CD1c-positive myeloid dendritic cell (primary cell): ENCODE measurements at regions not wholly inside any gene's neighbourhood (a gene's known extent, or its start where the extent isn't known, plus 50 kb on each side); places are given as distances from the start of the nearest gene placed in this dataset.

Source experiments
- DNase-seq: peaks from one replicate; pipeline ENCODE4 v3.0.0-alpha.2; 2016; ENCODE audit errors: extremely low spot score

DNA sequence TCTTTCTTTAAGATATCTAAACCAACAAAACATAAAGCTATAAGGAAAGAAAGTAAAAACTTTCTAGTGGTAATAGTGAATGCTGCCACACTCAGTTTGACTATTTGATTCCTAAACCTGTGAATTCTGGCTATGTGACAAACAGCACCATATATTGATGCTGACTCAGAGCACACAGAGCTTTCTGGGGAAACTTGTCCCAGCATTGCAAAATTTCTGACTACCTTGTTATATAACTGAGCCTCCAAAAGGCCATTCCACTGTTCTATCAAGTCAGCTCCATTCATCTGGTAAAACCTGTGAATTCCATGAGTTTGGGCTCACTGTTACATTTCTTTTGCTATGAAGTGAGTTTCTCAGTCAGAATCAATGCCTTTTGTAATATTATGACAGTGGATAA is 1229.7 kb downstream of the PCDH18 start:
- no peak for DNase-seq

DNA sequence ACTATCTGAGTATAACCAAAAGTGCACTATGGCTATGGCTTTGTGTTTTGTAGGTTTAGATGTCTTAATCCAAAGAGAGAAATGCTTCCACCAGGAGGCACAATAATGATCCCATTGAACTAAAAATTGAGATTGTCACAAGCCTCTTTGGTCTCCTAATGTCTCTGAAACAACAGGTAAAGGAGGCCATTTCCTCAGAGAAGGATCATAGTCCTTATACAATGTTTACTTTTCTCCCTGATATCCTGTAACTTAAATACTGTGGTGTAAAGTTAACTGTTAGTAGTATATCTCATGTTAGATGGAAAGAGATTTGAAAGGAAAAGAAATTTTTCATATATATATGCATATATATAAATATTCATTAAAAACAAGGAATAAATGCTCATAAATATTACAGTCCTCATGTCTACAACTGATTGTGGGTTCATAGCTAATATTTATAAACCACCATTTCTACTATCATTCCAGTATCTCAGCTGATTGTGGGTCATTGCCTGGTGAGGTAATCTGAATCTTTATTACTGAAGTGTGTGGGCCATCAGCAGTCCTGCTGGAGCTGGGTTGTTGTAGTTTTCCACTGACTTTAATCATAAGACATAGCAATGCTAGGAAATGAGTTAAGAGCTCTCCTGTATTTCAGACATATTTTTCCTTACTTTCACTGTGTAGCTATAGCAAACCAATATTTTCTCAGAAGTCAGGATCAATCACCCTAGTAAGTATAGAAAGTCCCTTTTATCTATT is 1230.4 kb downstream of the PCDH18 start:
- DNase-seq, result no peak

DNA sequence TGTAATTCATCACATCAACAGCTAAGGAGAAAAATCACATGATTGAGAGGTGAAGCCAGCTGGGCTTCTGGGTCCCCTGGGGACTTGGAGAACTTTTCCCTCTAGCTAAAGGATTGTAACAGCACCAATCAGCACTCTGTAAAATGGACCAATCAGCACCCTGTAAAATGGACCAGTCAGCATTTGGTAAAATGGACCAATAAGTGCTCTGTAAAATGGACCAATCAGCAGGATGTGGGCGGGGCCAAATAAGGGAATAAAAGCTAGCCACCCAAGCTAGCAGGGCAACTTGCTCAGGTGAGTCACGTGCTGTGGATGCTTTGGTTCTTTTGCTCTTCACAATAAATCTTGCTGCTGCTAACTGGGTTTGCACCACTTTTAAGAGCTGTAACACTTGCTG is 1248.3 kb downstream of the PCDH18 start:
- no peak for DNase-seq

DNA sequence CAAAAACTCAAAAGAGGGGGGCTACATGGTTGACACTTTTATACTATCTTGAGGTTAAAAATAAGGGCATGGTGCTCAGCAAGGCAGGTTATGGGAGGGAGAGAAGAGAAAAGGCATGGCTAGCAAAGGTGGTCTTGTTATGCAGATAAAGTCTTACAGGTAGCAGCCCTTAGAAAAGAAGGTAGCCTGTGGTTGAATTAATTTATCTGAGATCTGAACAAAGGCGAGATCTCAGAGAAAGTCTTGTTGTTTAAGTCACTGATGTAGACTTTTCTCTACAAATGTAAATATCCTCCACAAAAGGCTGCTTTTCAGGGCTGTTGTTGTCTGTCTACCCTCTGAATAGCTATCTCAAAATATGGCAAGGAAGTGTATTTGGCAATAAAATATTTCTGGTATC is 1250.4 kb downstream of the PCDH18 start:
- DNase-seq, result no peak

DNA sequence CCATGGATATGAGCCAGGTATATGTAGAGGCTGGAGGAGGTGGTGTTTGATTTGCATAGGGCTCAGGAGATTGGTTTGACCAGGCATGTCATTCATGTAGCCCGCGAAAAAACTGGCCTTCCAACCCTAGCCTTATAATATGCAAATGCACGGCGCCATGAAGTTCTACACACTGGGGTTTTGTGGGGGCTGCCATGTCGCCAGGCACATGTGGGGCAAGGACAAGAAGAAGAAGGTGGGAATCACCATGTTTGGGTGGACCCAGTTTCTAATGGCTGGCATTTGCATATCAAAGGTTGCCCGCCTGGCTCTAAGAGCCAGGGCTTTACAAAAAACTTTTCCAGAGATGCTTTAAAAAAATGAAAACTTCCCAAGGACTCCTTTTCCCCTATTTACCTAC is 1251.0 kb downstream of the PCDH18 start:
- DNase-seq, result no peak

DNA sequence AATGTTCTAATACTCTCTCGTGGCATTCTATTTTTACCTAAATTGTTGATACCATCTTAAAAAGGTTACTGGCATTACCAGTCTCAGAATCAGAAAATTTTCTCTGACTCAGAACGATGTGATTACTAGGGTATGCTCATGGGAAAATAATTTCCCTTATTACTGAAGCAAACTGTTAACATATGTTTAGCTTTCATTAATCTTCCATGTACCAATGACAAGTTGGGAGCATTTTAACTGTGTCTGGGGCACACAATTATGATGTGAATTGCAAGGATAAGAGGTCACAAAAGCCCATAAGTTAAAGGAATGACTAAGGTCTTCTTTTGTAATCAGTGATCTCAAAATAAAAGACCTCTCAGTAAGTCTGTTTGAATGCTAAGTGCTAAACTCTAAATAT is 1254.6 kb downstream of the PCDH18 start:
- no peak for DNase-seq

DNA sequence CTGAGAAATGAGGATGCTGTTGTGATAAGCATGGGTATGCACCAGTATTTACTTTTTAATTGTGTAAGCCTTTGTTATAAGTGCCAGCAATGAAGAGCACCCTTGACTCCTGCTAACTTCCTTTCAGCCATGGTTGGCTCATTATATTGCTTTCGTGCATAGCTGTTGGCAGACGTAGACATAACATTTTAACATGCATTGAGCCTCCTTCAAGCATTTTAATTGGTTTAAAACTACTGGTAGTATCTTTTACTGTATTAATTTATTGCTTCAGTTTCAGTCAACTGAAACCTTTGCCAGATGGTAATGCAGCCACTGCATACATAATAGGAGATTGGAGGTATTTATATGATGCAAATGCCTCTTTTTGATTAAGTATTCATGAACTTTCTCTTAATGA is 1285.4 kb downstream of the PCDH18 start:
- DNase-seq, result no peak

DNA sequence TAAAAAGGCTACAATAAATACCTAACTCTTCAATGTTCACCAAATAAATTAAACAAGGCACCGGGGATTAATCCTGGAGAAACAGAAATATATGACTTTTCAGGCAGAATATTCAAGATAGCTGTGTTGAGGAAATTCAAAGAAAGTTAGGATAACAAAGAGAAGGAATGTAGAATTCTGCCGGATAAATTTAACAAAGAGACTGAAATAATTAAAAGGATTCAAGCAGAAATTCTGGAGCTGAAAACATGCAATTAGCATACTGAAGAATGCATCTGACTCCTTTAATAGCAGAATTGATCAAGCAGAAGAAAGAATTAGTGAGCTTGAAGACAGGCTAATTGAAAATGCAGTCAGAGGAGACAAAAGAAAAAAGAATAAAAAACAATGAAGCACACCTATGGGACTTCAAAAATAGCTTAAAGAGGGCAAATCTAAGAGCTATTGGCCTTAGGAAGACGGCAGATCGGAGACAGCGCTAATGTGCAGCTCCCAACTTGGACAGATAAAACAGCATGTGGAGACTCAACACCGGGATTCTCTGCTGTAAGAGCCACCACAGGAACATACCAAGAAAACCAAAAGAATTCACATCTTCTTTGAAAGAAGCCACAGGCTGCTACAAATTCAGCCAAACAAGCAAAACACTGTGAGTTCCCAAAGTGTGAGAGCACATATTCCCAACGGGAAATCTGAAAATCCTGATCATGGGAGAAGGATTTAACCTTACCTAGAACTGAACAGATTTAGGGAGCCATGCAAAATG is 1290.9 kb downstream of the PCDH18 start:
- no peak for DNase-seq

DNA sequence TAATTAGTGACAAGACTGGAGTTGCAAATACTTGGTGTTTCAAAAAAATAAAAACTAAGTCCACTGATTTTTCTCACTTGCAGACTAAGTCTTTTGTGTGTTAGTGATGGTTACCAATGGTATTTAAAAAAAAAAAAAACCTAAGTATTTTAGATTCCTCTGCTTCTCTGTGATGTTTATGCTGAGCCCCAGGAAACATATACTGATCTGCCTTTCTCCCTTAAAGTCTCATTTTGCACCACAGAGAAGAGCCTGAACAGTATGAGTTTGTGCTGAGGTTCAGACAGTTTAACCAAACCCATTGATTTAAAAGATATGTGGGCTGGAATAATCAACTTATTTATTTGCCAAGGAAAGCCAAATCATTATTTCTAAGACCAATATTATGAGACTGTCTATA is 1305.0 kb downstream of the PCDH18 start:
- no peak for DNase-seq

DNA sequence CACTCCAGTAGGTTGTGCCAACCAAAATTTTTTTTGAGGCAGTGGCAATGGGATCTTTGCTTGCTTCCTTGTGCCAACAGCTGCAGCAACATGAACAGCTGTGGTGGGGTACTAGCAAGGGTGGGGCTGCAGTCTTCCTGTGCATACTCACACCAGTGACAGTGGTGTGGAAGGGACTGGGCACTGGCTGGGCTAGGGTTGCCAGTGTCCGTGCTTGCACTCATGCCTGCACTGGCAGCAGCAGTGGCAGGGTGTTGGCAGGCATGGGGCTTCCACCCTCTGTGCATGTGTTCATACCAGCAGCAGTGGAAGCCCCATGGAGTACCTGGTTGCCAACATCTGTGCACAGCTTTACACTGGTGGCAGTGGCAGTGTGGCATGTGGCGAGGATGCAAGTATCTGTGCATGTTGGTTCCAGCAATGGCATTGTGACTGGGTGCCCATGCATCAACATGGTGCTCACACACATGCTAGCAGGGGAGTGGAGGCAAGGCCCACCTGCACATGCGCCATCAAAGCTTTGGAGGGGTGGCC is 1312.6 kb downstream of the PCDH18 start:
- no peak for DNase-seq

DNA sequence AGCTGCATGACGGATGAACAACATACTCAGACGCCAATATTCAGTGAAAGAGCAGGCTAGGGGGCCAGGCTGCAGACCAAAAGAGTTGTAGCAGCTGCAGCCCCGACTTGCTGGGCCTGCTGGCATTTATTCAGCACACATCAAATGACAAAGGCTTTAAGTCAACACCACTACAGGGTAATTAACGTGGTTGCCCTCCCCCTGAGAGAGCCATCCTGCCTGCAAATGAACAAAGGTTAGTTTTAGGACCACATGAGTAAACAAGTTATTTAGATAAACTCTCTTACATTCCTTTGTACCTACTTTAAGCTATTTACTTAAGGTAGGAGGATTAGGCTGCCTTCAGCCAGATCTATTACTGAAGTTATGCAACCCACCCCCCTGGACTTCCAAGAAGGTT is 1329.1 kb downstream of the PCDH18 start:
- DNase-seq, result no peak

DNA sequence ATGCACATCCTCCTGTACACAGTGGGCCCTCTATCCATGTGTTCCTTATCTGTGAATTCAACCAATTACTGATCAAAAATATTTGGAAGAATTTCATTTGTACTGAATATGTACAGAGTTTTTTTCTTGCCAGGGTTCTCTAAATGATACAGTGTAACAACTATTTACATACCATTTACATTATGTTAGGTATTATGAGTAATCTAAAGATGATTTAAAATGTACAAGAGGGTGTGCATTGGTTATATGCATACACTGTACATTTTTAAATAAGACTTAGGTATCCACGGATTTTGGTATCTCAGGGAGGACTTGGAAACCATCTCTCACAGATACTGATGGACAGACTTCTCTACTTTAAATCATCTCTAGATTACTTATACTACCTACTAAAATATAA is 1333.9 kb downstream of the PCDH18 start:
- DNase-seq, result no peak

DNA sequence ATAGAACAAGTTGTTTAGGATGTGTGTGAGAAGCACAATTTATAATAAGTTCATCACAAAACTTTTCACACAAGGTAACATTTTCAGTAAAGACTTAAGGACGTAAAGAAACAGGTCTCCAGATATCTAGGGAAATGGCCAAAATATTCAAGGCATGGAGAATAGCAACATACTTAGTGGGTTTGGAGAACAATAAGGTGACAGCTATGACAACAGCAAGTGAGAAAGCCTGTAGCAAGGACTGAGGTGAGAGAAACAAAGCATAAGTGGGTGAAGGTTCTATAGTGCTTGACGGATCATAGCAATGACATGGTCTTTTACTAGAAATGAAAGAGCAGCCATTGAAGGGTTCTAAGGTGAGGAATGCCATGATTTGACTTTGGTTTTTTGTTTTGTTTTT is 1337.3 kb downstream of the PCDH18 start:
- no peak for DNase-seq

DNA sequence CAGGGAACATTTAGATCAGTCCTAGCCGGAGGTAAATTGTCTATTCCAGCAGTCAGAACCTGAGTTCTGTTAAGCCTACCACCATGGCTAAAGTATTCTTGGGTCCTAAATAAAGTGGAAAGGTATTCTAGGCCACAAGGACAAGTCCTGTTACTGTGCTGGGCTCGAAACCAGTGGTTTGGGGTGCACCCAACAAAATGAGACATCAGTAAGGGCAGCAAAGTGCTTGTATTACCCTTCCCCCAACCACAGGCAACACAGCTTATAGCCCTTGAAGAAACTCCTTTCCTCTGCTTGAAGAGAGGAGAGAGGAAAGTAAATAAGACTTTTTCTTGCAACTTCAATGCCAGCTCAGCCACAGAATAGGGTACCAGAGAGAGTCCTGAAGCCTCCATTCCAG is 1345.6 kb downstream of the PCDH18 start:
- DNase-seq, result no peak

DNA sequence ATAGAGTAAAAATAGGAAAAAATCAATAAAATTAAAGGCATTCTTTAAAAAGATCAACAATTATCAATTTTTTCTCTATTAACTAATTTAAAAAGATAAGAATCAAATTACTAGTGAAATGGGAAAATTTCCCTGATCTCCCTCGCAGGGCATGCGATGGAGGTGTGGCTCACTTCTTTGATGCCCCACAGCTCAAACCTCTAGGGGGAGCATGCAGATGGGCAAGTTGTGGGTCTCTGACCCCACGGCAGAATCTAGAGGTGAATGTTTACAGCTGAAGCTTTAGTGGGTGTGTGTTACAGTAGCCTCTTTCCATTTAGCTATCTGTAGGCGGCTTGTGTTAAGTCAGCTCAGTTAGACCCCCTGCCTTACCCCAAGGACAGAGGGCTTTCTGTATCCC is 1348.8 kb downstream of the PCDH18 start:
- DNase-seq, result no peak

DNA sequence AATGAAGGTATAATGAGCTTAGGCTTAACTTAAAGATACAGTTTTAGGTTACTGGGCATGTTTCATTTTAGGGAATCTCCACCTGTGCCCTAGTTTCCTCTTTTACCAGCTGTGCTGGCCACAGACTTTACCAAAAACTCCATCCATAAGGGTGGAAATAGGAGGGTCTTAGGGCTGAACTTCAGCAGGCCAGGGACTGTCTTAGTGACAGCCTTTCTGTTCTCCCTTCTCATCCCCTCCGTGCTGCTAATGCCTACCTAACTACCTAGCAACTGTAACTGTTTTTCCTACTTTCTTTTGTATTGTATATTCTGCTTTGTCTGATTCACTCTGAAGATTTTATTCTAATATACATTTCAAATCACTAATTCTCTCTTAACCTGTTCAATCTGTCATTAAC is 1375.3 kb downstream of the PCDH18 start:
- no peak for DNase-seq

DNA sequence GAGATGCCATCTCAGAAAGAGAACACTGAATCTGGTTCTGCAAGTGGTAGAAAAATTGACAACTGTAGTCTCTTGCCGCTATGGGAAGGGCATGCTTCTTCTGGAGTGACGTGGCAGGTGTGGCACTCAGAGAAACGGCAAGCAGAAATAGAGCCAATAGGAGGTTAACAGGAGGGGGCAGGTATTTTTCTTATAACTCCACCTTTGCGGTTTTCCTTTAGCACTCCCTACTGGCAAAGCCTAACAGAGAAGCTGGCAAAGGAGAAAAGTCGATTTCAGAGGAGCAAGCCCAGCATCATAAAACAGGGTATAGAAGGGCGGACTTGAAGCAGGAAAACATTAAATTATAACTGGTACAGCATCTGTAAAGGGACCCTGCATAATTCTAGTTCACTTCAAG is 1382.2 kb downstream of the PCDH18 start:
- DNase-seq, result no peak

DNA sequence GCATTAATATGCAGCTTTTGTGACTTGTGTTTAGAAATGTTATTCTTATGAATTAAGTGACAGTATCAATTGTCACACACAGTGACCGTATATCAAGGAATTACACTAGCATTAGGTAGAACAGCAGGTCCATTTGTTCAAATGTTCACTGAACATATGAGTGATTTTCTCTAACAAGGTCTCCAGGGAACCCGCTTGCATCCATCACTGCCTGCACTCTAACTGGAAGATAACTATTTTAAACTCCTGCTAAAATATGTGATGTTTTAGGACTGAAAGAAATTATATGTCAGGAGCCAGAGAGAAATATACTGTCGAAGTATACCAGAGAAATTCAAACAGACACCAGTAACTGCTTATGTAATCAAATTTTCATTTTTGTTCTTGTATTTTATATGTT is 1395.7 kb downstream of the PCDH18 start:
- DNase-seq, result no peak

DNA sequence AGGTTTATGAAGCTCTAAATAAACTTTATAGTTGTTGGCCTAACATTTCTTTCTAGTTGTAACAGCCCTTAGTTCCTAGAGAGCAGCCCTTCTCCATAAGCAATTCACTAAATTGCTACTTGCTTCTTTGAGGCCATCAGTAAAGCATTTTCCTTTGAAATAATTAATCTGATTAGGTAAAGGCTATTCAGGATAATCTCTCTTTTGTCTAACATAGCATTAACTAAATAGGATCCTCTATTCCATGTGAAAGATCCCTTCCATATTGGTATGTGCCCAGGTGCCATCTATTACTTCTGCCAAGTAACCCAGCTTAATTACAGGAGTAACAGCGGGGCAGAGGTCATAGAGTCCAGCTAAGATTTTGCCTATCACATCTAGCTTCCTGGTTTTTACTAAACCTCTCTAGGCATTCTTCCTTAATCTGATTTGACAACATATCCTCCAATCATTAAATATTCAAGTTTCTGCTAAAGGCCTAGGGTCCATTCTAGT is 1408.0 kb downstream of the PCDH18 start:
- DNase-seq, result no peak

DNA sequence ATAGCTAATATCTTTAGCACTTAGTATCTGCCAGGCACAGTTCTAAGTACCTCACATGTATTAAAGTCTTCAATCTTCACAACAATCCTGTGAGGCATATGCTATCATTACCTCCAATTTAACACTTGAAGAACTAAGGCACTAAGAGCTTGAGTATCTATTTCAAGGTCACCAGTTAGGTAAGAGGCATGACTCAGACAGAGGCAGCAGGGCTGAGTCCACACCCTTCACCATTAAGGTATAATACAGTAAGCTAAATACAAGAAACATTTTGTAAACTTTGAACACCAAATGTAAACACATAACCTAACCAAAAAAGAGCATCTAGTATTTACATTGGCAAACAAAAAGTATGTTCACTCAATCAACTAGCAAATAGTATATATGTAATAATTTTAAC is 1410.9 kb downstream of the PCDH18 start:
- DNase-seq, result no peak

DNA sequence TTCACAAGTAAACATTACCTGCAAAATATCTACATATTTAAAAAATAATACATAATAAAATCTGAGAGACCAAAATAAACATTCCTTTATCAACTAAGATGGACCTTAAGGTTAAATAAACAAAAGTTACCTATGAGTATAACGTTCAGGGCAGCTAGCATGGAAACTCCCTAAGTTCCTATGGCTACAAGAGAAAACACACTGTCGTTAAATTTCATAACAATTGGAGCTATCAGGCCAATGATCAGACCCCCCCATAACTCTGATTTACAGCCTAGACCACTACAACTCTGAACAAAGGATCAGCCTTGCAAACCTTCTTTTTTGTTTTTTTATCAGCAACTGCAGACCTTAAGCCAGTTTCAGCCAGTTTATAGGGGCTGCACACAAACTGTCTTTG is 1418.4 kb downstream of the PCDH18 start:
- no peak for DNase-seq

DNA sequence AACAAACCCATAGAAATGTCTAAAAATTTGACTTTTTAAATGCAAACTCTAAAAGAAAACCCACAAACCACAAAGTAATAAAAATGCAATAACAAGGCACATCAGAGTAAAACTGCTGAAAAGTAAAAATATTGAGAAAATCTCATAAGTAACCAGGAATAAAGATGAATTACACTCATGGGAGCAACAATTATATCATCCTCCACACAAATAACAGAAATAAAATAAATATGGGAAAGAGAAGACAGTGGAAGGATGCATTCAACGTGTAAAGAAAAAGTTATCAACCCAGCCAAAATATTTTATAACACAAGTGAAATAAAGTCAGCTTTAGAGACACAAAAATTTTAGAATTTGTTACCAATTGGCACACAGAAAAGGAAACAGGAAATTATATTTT is 1420.2 kb downstream of the PCDH18 start:
- DNase-seq, result no peak

DNA sequence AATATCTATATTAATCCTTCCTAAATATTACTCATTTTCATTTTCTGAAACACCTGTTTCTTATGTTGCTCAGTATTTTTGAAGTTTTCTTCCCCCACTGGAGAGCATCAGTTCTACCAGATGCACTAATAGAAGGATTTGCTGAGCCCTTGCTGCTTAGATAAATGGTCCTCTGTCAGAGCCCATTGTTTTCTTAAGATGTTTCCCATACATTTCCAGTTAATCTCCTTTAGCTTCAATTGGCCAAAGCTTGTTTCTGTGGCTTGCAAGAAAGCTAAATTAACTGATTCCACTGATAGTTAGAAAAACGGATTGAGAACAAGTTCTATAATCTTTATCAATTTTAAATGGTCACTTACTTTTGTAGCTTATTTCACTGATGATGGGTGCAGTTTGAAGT is 1425.5 kb downstream of the PCDH18 start:
- no peak for DNase-seq
